ENCODE measurements at regions not wholly inside any gene's neighbourhood (a gene's known extent, or its start where the extent isn't known, plus 50 kb on each side); places are given as distances from the start of the nearest gene placed in this dataset.

DNA sequence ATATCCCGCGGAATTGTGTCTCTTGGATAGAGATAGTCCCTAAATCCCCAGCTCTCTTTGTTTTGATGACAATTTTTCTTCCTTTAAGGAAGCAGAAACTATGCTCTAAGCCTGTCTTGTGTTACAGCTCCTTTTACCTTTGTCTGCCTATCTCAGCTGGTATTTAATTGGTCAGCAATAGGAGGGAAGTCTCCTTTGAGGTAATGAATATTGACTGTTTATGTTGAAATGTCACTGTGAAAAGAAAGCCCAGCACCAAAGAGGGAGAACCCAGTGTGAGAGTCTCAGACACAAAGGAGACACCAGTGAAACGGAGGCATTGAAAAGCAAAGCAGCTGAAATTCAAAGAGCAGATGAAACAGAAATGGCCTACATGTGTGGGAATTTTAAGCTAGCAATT lies 372.6 kb downstream of the NR2F2 start:
- no peak overlapping the region for H3K4me2 ChIP-seq
- H3K36me3 ChIP-seq = no peaks in the 10 kb centered on the region
- no peak overlapping the region for H3K4me3 ChIP-seq

DNA sequence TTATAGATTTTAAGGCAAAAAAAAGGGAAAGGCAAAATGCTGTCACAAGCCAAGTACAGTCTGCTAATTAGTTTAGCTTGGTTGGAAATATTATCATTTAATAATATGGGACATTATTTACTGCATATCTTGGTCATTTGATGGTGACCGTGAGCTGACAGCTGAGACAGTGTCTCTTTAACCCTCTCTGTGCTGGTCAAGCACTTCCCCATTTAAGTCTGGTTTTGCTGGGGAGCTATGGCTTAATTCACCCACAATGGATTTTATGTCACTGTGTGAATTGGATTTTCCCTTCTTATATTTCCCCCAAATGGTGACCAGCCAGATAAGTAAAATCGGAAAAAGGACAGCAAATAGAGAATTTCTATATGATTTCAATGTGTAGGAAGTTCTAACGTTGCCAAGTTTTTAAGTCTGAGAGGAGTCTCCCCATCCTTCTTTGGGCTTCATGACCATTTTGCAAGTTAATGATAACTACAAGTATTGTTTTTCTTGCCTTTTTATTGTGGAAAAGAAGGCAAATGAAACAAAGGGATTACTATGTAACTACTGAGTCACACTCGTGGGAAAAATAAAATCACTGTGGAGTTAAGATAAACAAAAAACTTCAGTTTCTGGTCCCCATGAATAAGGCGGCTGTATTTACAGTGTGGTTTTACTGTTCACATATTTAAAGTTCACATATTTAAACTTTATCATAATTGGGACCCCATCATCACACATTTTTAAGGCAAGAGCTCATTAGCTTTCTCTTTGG lies 373.5 kb downstream of the NR2F2 start:
- TF ChIP-seq Cebpa-rat (IDR thresholded peaks at IDR 0.05) = no peak
- H3K36me3 ChIP-seq = no peaks in the 10 kb centered on the region
- no peak overlapping the region for H3K9ac ChIP-seq
- no peak overlapping the region for H3K4me3 ChIP-seq
- H3K27me3 ChIP-seq = no peaks in the 10 kb centered on the region
- no peaks in the 10 kb centered on the region for H3K4me1 ChIP-seq
- H4K20me1 ChIP-seq = no peaks in the 10 kb centered on the region
- H3K4me2 ChIP-seq = no peak overlapping the region
- no peak overlapping the region for H3K27ac ChIP-seq
- no peaks in the 10 kb centered on the region for H3K9me3 ChIP-seq (replicated peaks in 1 of 11)

More for the DNA sequence above, 372.6 kb downstream of the NR2F2 start:
- no peaks in the 10 kb centered on the region for H3K27me3 ChIP-seq
- no peak overlapping the region for H3K27ac ChIP-seq
- H3K9ac ChIP-seq = no peak overlapping the region
- no peaks in the 10 kb centered on the region for H3K9me3 ChIP-seq (replicated peaks in 1 of 11)
- no peaks in the 10 kb centered on the region for H3K4me1 ChIP-seq
- no peaks in the 10 kb centered on the region for H4K20me1 ChIP-seq
- no peak for TF ChIP-seq Cebpa-rat (IDR thresholded peaks at IDR 0.05)

DNA sequence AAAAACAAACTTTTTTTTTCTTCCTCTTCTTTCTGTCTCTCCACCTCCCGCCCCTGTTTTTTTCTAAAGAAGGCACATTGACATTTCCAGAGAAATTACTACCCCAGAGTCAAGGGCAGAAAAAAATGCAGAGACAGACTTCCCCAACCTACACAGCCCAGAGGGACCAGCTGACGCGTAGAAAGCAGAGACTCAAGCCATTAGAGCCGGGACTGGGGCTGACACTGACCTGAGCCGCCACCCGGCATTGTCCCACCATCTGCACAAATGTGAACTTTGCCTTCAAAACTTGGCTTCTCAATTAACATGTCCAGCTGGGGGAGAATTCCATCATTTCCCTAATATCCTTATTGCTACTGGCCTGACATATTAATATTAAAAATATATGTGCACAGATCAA lies 385.6 kb downstream of the NR2F2 start:
- no peaks in the 10 kb centered on the region for H3K27me3 ChIP-seq
- no peak for TF ChIP-seq Cebpa-rat (IDR thresholded peaks at IDR 0.05)
- H3K36me3 ChIP-seq = no peaks in the 10 kb centered on the region
- H3K9me3 ChIP-seq (replicated peaks in 1 of 11) = no peaks in the 10 kb centered on the region
- H3K4me2 ChIP-seq = no peak overlapping the region
- no peak overlapping the region for H3K4me3 ChIP-seq
- H4K20me1 ChIP-seq = no peaks in the 10 kb centered on the region
- no peak overlapping the region for H3K9ac ChIP-seq
- H3K4me1 ChIP-seq = no peaks in the 10 kb centered on the region
- no peak overlapping the region for H3K27ac ChIP-seq

DNA sequence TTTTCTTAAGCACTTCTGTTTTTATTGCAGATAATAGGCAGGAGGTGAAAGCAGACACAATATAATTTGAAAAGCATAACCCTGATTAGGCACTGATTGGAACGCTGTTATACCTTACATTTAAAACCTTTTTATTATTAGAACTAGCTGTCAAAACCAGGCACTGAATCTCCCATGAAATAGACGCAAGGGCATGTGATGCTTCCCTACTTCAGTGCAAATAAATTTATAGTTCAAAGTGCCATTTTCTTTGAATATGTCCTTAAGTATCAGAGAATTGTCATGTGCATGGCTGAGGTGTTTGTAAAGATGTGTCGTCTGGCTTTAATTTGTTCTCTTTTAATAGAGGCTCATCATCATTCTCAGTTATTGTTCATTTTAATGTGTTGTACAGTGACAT lies 386.0 kb downstream of the NR2F2 start:
- H3K9me3 ChIP-seq (replicated peaks in 1 of 11) = no peaks in the 10 kb centered on the region
- H3K36me3 ChIP-seq = no peaks in the 10 kb centered on the region
- no peak overlapping the region for H3K4me3 ChIP-seq
- H3K9ac ChIP-seq = no peak overlapping the region
- no peaks in the 10 kb centered on the region for H3K4me1 ChIP-seq
- no peaks in the 10 kb centered on the region for H3K27me3 ChIP-seq
- H3K4me2 ChIP-seq = no peak overlapping the region
- no peak overlapping the region for H3K27ac ChIP-seq
- no peak for TF ChIP-seq Cebpa-rat (IDR thresholded peaks at IDR 0.05)
- no peaks in the 10 kb centered on the region for H4K20me1 ChIP-seq

DNA sequence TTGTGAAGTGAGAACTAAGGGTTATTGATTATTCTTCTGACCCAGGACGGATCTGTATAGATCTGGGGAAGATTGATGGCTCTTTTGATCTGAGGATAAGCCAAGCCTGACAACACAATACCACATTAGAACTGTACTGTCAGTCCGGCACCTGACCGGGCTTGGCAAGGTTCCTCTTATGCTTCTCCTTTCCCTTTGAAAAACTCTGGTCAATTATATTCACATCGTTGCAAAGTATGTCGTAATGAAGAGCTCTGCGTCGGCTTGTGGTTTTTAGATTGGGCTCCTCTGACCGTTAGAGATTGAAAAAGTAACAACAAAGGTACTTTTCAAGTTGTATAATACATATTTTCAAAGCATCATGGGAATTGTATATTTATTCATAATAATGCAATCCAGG lies 389.8 kb downstream of the NR2F2 start:
- Histone ChIP-seq H3K27me3 (no peaks in the 10 kb centered on the region), H4K20me1 (no peaks in the 10 kb centered on the region), H3K9me3 (replicated peaks in 1 of 11) (no peaks in the 10 kb centered on the region), H3K4me3 (no peak overlapping the region), H3K9ac (no peak overlapping the region), H3K27ac (no peak overlapping the region), H3K4me2 (no peak overlapping the region), H3K36me3 (no peaks in the 10 kb centered on the region), H3K4me1 (no peaks in the 10 kb centered on the region)
- TF ChIP-seq Cebpa-rat (IDR thresholded peaks at IDR 0.05) = 0 out of 22 replicates have a peak, but pooled peaks of 1 of the 11 experiments have one; percentile 11

DNA sequence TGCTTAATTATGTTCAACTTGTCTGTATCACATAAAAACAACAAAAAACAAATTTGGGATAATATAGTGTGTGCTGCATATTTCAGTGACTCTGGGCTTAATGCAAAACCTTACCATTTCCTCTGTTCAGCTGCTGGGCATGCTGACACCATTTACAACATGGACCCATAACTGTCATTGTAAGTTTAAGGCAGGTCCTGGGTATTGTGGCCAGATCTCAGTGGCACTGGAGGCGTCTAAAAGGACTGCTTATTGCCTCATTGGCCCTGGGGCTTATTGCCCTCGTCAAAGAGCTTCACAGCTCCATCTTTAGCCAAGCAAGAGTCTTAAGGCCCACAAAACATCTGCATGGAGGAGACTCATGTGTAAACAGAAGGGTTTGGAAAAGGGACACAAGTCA lies 390.2 kb downstream of the NR2F2 start:
- Histone ChIP-seq H3K36me3 (no peaks in the 10 kb centered on the region), H3K27me3 (no peaks in the 10 kb centered on the region), H3K4me2 (no peak overlapping the region), H3K4me1 (no peaks in the 10 kb centered on the region), H3K9ac (no peak overlapping the region), H3K4me3 (no peak overlapping the region), H3K27ac (no peak overlapping the region), H4K20me1 (no peaks in the 10 kb centered on the region), H3K9me3 (replicated peaks in 1 of 11) (no peaks in the 10 kb centered on the region)
- no peak for TF ChIP-seq Cebpa-rat (IDR thresholded peaks at IDR 0.05)

DNA sequence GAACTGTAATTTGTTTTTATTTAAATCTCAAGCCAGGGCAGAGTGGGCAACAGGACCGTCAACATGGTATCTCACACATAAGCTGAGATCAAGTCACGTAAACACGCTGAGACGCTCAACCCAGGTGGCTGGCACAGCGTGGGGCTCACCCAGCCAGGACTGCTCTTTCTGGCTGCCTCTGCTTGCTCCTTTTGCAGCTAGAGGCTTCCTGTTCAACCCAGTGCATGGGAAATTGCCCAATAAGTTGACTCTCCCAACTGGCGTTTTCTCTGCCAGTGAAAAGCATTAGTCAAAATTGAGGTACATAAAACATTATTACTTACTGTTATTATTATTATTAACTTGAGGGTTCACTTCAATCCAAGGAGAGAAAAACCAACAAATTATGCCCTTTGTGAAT lies 398.1 kb downstream of the NR2F2 start:
- H3K4me3 ChIP-seq = no peak overlapping the region
- no peaks in the 10 kb centered on the region for H3K4me1 ChIP-seq
- no peaks in the 10 kb centered on the region for H3K27me3 ChIP-seq
- no peak overlapping the region for H3K4me2 ChIP-seq
- H3K9ac ChIP-seq = no peak overlapping the region
- H4K20me1 ChIP-seq = no peaks in the 10 kb centered on the region
- no peaks in the 10 kb centered on the region for H3K36me3 ChIP-seq
- H3K9me3 ChIP-seq (replicated peaks in 1 of 11) = no peaks in the 10 kb centered on the region
- TF ChIP-seq Cebpa-rat (IDR thresholded peaks at IDR 0.05) = no peak
- no peak overlapping the region for H3K27ac ChIP-seq

DNA sequence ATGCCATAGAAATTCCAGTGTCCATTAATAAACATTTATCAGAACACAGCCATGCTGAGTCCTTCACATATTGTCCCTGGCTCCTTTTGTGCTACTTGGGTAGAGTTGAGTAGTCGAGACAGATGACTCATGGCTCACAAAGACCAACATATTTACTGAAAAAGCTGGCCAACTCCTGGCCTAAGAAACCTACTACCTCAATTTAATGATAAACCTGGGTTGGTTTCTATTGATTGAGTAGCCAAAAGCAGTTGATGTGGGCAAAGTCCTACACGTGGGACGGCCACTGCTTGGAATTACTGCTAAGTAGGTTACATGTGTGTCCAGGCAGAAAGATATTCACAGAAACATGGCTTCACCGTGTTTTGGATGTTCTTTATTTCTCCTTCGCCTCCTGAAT lies 402.2 kb downstream of the NR2F2 start:
- Histone ChIP-seq H3K4me3 (no peak overlapping the region), H3K27me3 (no peaks in the 10 kb centered on the region), H3K36me3 (no peaks in the 10 kb centered on the region), H3K4me1 (no peaks in the 10 kb centered on the region), H3K9ac (no peak overlapping the region), H4K20me1 (no peaks in the 10 kb centered on the region), H3K4me2 (no peak overlapping the region), H3K27ac (no peak overlapping the region), H3K9me3 (replicated peaks in 1 of 11) (no peaks in the 10 kb centered on the region)
- TF ChIP-seq Cebpa-rat (IDR thresholded peaks at IDR 0.05) = no peak

DNA sequence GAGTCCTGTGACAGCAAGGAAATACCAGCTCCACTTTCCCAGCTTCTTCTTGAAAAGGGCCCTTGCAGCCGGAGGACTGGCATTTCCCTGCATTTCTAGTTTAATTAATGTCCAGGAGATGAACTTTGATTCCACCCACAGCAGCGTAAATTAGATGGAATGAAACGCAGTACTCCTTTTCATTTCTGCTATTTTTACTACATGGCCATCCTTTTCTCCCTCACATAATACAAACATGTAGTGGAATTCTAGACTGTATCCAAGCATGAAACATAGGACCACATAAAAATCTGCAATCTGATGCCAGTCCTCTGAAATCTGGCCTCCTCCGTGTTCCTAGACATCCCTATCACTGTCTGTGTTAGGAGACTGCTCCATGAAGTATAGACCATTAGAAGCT lies 403.2 kb downstream of the NR2F2 start:
- H3K4me1 ChIP-seq = no peaks in the 10 kb centered on the region
- H3K4me2 ChIP-seq = no peak overlapping the region
- H3K9me3 ChIP-seq (replicated peaks in 1 of 11) = no peaks in the 10 kb centered on the region
- no peaks in the 10 kb centered on the region for H3K36me3 ChIP-seq
- H4K20me1 ChIP-seq = no peaks in the 10 kb centered on the region
- no peak overlapping the region for H3K9ac ChIP-seq
- H3K27ac ChIP-seq = no peak overlapping the region
- no peak overlapping the region for H3K4me3 ChIP-seq
- no peak for TF ChIP-seq Cebpa-rat (IDR thresholded peaks at IDR 0.05)
- no peaks in the 10 kb centered on the region for H3K27me3 ChIP-seq

DNA sequence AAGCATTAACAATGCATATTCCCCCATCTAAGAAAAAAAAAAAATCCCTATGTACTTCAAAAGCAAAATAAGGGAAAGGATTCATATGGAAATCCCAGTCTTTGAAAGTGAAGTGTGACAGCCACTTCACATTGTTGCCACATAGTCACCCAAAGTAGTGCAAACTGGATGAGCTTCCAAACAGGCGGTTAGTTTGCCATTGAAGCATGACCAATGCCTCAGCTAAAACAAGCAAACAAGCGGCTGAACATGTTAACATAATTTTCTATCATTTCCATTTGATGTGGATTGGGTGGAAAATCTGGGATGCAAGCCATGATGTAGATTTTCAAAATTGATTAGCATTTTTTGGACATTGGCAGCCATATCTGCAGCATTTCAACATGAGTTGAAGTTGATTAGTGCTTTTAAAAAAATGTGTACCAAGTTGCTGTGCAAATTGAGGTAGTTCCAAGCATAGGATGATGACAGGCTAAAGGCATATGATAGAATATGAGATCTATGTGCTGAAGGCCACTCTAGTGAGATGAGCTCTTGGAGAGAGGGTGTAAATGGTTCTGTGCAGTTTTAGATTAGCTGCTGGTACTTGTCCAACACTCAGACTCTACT lies 405.2 kb downstream of the NR2F2 start:
- Histone ChIP-seq H3K4me2 (no peak overlapping the region), H3K9ac (no peak overlapping the region), H4K20me1 (no peaks in the 10 kb centered on the region), H3K4me1 (no peaks in the 10 kb centered on the region), H3K27me3 (no peaks in the 10 kb centered on the region), H3K4me3 (no peak overlapping the region), H3K36me3 (no peaks in the 10 kb centered on the region), H3K27ac (no peak overlapping the region), H3K9me3 (replicated peaks in 1 of 11) (no peaks in the 10 kb centered on the region)
- no peak for TF ChIP-seq Cebpa-rat (IDR thresholded peaks at IDR 0.05)

Data from BLaER1 treated with 17β-estradiol and CSF1 and Interleukin-3, amounts not matched to agents 10 nM and 100 nM (cell line).